ENCODE measurements at regions not wholly inside any gene's neighbourhood (a gene's known extent, or its start where the extent isn't known, plus 50 kb on each side); places are given as distances from the start of the nearest gene placed in this dataset.

GRCh38 chr5:158287643-158288271 is 428.8 kb upstream of the CLINT1 start:
- DNase-seq = no peak

- no peak for DNase-seq
Observed at GRCh38 chr5:158286827-158287226, 427.9 kb upstream of the CLINT1 start.

- DNase-seq = no peak
Observed at GRCh38 chr5:158285698-158286097, 426.8 kb upstream of the CLINT1 start.

- no peak for DNase-seq
Observed at GRCh38 chr5:158284242-158284641, 425.3 kb upstream of the CLINT1 start.

- no peak for DNase-seq
Observed at GRCh38 chr5:158283397-158283796, 424.5 kb upstream of the CLINT1 start.

GRCh38 chr5:158278216-158278925 is 419.4 kb upstream of the CLINT1 start:
- DNase-seq = no peak

- no peak for DNase-seq
Observed at GRCh38 chr5:158277276-158277675, 418.3 kb upstream of the CLINT1 start.

- no peak for DNase-seq
Observed at GRCh38 chr5:158276692-158277091, 417.7 kb upstream of the CLINT1 start.

GRCh38 chr5:158275511-158275910 is 416.6 kb upstream of the CLINT1 start:
- DNase-seq = no peak

GRCh38 chr5:158273035-158273434 is 414.1 kb upstream of the CLINT1 start:
- no peak for DNase-seq

- DNase-seq = no peak
Observed at GRCh38 chr5:158272409-158272808, 413.5 kb upstream of the CLINT1 start.

- no peak for DNase-seq
Observed at GRCh38 chr5:158270996-158271554, 412.1 kb upstream of the CLINT1 start.

- DNase-seq = no peak
Observed at GRCh38 chr5:158268286-158268685, 409.3 kb upstream of the CLINT1 start.

- no peak for DNase-seq
Observed at GRCh38 chr5:158267228-158267627, 408.3 kb upstream of the CLINT1 start.

- DNase-seq = no peak
Observed at GRCh38 chr5:158265931-158266700, 407.2 kb upstream of the CLINT1 start.

- DNase-seq = no peak
Observed at GRCh38 chr5:158265346-158265745, 406.4 kb upstream of the CLINT1 start.

- no peak for DNase-seq
Observed at GRCh38 chr5:158264264-158264663, 405.3 kb upstream of the CLINT1 start.

- DNase-seq = no peak
Observed at GRCh38 chr5:158261674-158262367, 402.9 kb upstream of the CLINT1 start.

GRCh38 chr5:158256096-158256495 is 397.2 kb upstream of the CLINT1 start:
- DNase-seq = no peak

- no peak for DNase-seq
Observed at GRCh38 chr5:158255609-158256008, 396.7 kb upstream of the CLINT1 start.

GRCh38 chr5:158246661-158247060 is 387.7 kb upstream of the CLINT1 start:
- no peak for DNase-seq

- no peak for DNase-seq
Observed at GRCh38 chr5:158245513-158245912, 386.6 kb upstream of the CLINT1 start.

GRCh38 chr5:158244882-158245281 is 385.9 kb upstream of the CLINT1 start:
- DNase-seq = no peak

Measured in activated CD8-positive, alpha-beta memory T cell treated with anti-CD3 and anti-CD28 coated beads, Interleukin-2, amount 50 U/mL, for 4 hours (primary cell).